ENCODE measurements at regions not wholly inside any gene's neighbourhood (a gene's known extent, or its start where the extent isn't known, plus 50 kb on each side); places are given as distances from the start of the nearest gene placed in this dataset.

GRCh38 chr9:95581900-95582299, 65.1 kb upstream of the PTCH1 start:
- Histone ChIP-seq H3K27me3 (ENCODE audit: insufficient read depth, low read length) (no peaks in the 10 kb centered on the region), H3K4ac (ENCODE audit: low read depth, low read length) (no peak overlapping the region), H4K5ac (ENCODE audit: insufficient read length, low read depth, low read length) (no peak overlapping the region), H3K4me2 (ENCODE audit: insufficient read depth, insufficient read length, low read length) (no peak overlapping the region), H2AFZ (ENCODE audit: low read length) (no peak overlapping the region), H3K56ac (ENCODE audit: insufficient read length, low read depth, low read length) (no peak overlapping the region), H2BK5ac (ENCODE audit: insufficient read length, low read length) (no peak overlapping the region), H3K27ac (ENCODE audit: insufficient read length, low read depth, low read length) (no peak overlapping the region), H2BK20ac (ENCODE audit: low read depth, low read length, poor library complexity, severe bottlenecking) (no peak overlapping the region), H2AK5ac (ENCODE audit: insufficient read length, low read length) (no peak overlapping the region), H2BK15ac (ENCODE audit: low read depth, low read length) (no peak overlapping the region), H3K23ac (ENCODE audit: insufficient read length, low read depth, low read length) (no peak overlapping the region), H3K79me1 (ENCODE audit: insufficient read depth, low read depth, low read length, poor library complexity, severe bottlenecking) (no peaks in the 10 kb centered on the region), H3K9ac (ENCODE audit: extremely low read depth, insufficient read length, low read length) (no peak overlapping the region), H4K91ac (ENCODE audit: insufficient read length, low read depth, low read length) (no peak overlapping the region), H3K18ac (ENCODE audit: insufficient read length, low read depth, low read length) (no peak overlapping the region), H3T11ph (ENCODE audit: low read length) (no peak overlapping the region), H3K9me3 (ENCODE audit: control insufficient read depth, low read depth, low read length) (no peaks in the 10 kb centered on the region), H4K8ac (replicated peaks; ENCODE audit: insufficient read length, low read depth, low read length) (no peak overlapping the region), H2BK12ac (ENCODE audit: insufficient read length, low read depth, low read length) (no peak overlapping the region), H3K14ac (ENCODE audit: insufficient read depth, low read length) (no peak overlapping the region), H2BK120ac (ENCODE audit: low read depth, low read length, poor library complexity, severe bottlenecking) (no peak overlapping the region), H4K20me1 (ENCODE audit: control insufficient read depth, insufficient read depth, insufficient read length) (no peaks in the 10 kb centered on the region), H3K4me1 (ENCODE audit: insufficient read depth, low read length) (no peaks in the 10 kb centered on the region; the same call in 1 of the 2 replicates), H3K79me2 (ENCODE audit: insufficient read depth, low read length) (no peaks in the 10 kb centered on the region), H3K23me2 (ENCODE audit: insufficient read length, low read depth, low read length, poor library complexity, severe bottlenecking) (no peaks in the 10 kb centered on the region)
- H3K4me1 Mint-ChIP-seq = peaks cover 29 to 45% of the 10 kb centered on the region in 2 experiments
- DNase-seq = no peak
- peak overlapping the region in 1 of 2 experiments; percentile 41; a peak in 1 of 5 replicates for H3K4me3 Mint-ChIP-seq
- H3K27me3 Mint-ChIP-seq (ENCODE audit: low read depth) = peaks cover 38% of the 10 kb centered on the region
- no CpG with 5 or more reads among the region's 5 CpGs for WGBS (ENCODE audit: extremely low coverage, insufficient read length, low lambda C conversion rate)
- no peak for TF ChIP-seq CTCF (conservative IDR thresholded peaks at IDR 0.05)
- no peak overlapping the region; a peak in 1 of 7 replicates for H3K27ac Mint-ChIP-seq
- no peaks in the 10 kb centered on the region for H3K9me3 Mint-ChIP-seq
- H3K36me3 Mint-ChIP-seq (ENCODE audit: insufficient read depth in 1 of 3, low read depth in 3 of 3) = no peaks in the 10 kb centered on the region

Measured in H9 (cell line).